KMS-11 (cell line): ENCODE measurements at regions not wholly inside any gene's neighbourhood (a gene's known extent, or its start where the extent isn't known, plus 50 kb on each side); places are given as distances from the start of the nearest gene placed in this dataset.

ENCODE experiments used
- H2AFZ ChIP-seq: fragments of 200-600 bp; sonication (generic); 2 replicates; pipeline ENCODE4 v1.6.1; 2016; ENCODE audit warnings: antibody characterized with exemption, mixed run types, low read depth
- H3K27ac ChIP-seq: fragments of 200-600 bp; sonication (generic); 2 replicates; pipeline ENCODE4 v1.6.1; 2016; ENCODE audit warnings: mild to moderate bottlenecking, mixed run types
- H3K27me3 ChIP-seq: fragments of 200-600 bp; sonication (generic); 2 replicates; pipeline ENCODE4 v1.6.1; 2017; ENCODE audit warnings: mild to moderate bottlenecking, low read depth, mixed run types, moderate library complexity; ENCODE audit not compliant: insufficient read depth
- H3K36me3 ChIP-seq: fragments of 200-600 bp; sonication (generic); 2 replicates; pipeline ENCODE4 v1.6.1; 2017; ENCODE audit warnings: mild to moderate bottlenecking, mixed run types; ENCODE audit not compliant: insufficient read depth
- H3K4me1 ChIP-seq: fragments of 200-600 bp; sonication (generic); 2 replicates; pipeline ENCODE4 v1.6.1; 2016; ENCODE audit warnings: mild to moderate bottlenecking, low read depth, mixed run types; ENCODE audit not compliant: poor library complexity, severe bottlenecking
- H3K4me2 ChIP-seq: fragments of 200-600 bp; sonication (generic); 2 replicates; pipeline ENCODE4 v1.7.0; 2016; ENCODE audit warnings: mild to moderate bottlenecking, mixed run types
- H3K4me3 ChIP-seq: fragments of 200-600 bp; sonication (generic); IDR thresholded peaks from 2 replicates; pipeline ENCODE4 v1.6.1; 2017; ENCODE audit warnings: low read depth, low read length, mixed read lengths; ENCODE audit not compliant: insufficient read depth
- H3K79me2 ChIP-seq: fragments of 200-600 bp; sonication (generic); 2 replicates; pipeline ENCODE4 v1.6.1; 2016; ENCODE audit warnings: low read depth, mixed run types; ENCODE audit not compliant: insufficient read depth
- H3K9ac ChIP-seq: fragments of 200-600 bp; sonication (generic); 2 replicates; pipeline ENCODE4 v1.6.1; 2016; ENCODE audit warnings: mild to moderate bottlenecking, mixed run types
- H4K20me1 ChIP-seq: fragments of 200-600 bp; sonication (generic); 2 replicates; pipeline ENCODE4 v1.6.1; 2016; ENCODE audit warnings: mild to moderate bottlenecking, mixed run types; ENCODE audit not compliant: insufficient read depth
- TF ChIP-seq, protein P1 (sequence below): fragments of 200-600 bp; sonication (generic); conservative IDR thresholded peaks from 2 replicates; pipeline ENCODE4 v1.6.1; 2017; ENCODE audit warnings: low read depth, mild to moderate bottlenecking, antibody characterized with exemption, low read length, moderate library complexity, mixed read lengths

DNA sequence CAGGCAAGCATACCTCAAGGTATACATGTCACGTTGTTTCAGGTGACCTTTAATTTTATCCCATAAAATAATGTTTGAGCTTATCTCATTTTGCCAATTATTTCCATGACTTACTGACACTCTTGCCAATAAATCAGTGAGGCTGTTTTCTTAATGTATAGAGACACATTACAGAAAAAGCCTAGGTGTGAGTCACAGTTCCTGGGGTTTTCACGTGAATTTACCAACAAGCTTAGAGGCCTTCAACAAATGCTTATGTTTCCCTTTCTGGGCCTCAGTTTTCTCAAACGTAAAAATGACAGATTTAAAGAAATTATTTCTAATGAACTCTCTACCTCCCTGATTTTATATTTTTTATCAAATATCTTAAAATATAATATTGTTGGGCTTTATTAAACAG, 517.5 kb upstream of the SPHKAP start:
- Histone ChIP-seq H3K27ac (no peak overlapping the region), H3K4me1 (no peaks in the 10 kb centered on the region), H3K79me2 (no peaks in the 10 kb centered on the region), H2AFZ (no peak overlapping the region), H3K4me3 (no peak overlapping the region), H4K20me1 (no peaks in the 10 kb centered on the region), H3K27me3 (no peaks in the 10 kb centered on the region), H3K4me2 (no peak overlapping the region), H3K36me3 (no peaks in the 10 kb centered on the region), H3K9ac (no peak overlapping the region)
- TF ChIP-seq, protein P1, sequence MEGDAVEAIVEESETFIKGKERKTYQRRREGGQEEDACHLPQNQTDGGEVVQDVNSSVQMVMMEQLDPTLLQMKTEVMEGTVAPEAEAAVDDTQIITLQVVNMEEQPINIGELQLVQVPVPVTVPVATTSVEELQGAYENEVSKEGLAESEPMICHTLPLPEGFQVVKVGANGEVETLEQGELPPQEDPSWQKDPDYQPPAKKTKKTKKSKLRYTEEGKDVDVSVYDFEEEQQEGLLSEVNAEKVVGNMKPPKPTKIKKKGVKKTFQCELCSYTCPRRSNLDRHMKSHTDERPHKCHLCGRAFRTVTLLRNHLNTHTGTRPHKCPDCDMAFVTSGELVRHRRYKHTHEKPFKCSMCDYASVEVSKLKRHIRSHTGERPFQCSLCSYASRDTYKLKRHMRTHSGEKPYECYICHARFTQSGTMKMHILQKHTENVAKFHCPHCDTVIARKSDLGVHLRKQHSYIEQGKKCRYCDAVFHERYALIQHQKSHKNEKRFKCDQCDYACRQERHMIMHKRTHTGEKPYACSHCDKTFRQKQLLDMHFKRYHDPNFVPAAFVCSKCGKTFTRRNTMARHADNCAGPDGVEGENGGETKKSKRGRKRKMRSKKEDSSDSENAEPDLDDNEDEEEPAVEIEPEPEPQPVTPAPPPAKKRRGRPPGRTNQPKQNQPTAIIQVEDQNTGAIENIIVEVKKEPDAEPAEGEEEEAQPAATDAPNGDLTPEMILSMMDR, result no peak

DNA sequence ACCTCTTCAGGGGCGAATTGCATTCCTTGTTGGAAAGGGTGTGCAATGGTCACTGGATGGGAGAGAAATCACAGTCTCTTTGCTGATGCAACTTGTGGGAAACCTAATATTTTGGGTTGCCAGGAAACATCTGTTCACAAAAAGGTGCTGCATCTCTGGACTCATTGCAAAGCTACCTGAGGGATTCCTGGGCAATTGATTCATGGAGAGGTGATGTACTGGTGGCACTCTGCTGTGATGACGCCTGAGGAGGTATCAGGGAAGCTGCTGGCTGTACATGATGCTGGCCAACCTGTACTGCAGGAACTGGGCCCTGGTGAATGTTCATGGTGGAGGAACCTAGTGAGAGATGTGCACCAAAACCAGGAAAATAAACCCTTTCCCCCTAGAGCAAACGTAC, 516.0 kb upstream of the SPHKAP start:
- H3K4me2 ChIP-seq, result no peak overlapping the region
- no peak overlapping the region for H3K27ac ChIP-seq
- H3K36me3 ChIP-seq, result no peaks in the 10 kb centered on the region
- H3K9ac ChIP-seq, result no peak overlapping the region
- H3K79me2 ChIP-seq, result no peaks in the 10 kb centered on the region
- TF ChIP-seq, protein P1, result no peak
- H4K20me1 ChIP-seq, result no peaks in the 10 kb centered on the region
- H3K4me1 ChIP-seq, result no peaks in the 10 kb centered on the region
- H2AFZ ChIP-seq, result no peak overlapping the region
- H3K27me3 ChIP-seq, result no peaks in the 10 kb centered on the region
- no peak overlapping the region for H3K4me3 ChIP-seq

DNA sequence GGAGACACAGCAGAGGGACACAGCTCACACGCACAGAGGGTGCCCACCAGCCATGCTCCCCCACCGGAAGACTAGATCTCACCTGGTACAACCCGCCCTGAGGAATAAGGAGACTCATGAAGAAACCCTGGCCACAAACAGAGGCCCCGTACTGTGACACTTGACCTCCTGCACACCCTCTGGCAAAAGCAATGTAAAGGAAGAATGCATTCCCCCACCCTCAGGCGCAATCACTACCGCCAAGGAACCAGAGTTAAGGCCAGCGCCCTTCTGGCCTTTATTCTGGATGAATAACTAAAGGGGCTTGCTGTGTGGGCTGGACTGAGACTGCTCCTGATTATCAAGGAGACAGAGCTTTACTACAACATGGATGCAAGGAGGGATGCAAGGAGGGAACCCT, 509.2 kb upstream of the SPHKAP start:
- Histone ChIP-seq H3K36me3 (no peaks in the 10 kb centered on the region), H3K4me3 (no peak overlapping the region), H4K20me1 (no peaks in the 10 kb centered on the region), H3K79me2 (no peaks in the 10 kb centered on the region), H3K9ac (no peak overlapping the region), H3K4me2 (no peak overlapping the region), H3K27me3 (no peaks in the 10 kb centered on the region), H2AFZ (no peak overlapping the region), H3K27ac (no peak overlapping the region), H3K4me1 (no peaks in the 10 kb centered on the region)
- TF ChIP-seq, protein P1, result no peak

DNA sequence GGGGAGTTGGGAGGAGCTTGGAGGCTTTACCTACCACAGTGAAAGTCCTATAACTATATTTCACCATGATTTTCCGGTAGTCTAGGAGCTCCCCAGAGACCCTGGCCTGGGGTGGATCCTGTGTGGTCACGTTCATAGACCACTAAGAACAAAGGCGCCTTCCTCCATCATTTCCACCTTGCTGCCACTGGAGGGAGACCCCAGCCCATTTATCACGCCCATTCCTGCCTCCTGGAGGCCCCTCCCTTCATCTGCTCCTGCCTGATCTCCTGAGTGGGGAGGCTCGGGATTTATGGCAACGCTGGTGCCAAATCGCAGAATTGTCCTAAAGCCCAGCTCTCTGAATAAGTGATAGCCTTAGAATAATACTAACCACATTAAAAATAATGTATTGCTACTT, 507.6 kb upstream of the SPHKAP start:
- H2AFZ ChIP-seq, result no peak overlapping the region
- H3K9ac ChIP-seq, result no peak overlapping the region
- H3K36me3 ChIP-seq, result no peaks in the 10 kb centered on the region
- H3K79me2 ChIP-seq, result no peaks in the 10 kb centered on the region
- TF ChIP-seq, protein P1, result no peak
- no peaks in the 10 kb centered on the region for H3K27me3 ChIP-seq
- H3K27ac ChIP-seq, result no peak overlapping the region
- no peak overlapping the region for H3K4me3 ChIP-seq
- no peaks in the 10 kb centered on the region for H3K4me1 ChIP-seq
- H3K4me2 ChIP-seq, result no peak overlapping the region
- no peaks in the 10 kb centered on the region for H4K20me1 ChIP-seq
